GM21390 (cell line): ENCODE measurements at regions not wholly inside any gene's neighbourhood (a gene's known extent, or its start where the extent isn't known, plus 50 kb on each side); places are given as distances from the start of the nearest gene placed in this dataset.
"Not testable (repeated sequence)": the region's sequence is repeated elsewhere in the genome, so short reads cannot be mapped to it uniquely, and the experiment has no call there.

Experiments
- ATAC-seq: cut with Tn5 transposase; IDR thresholded peaks from one replicate; pipeline ENCODE4 v1.9.1; 2021; ENCODE audit not compliant: unreplicated experiment

- ATAC-seq = not testable (repeated sequence)
These were observed 145.2 kb upstream of the C1QTNF3 start for GRCh38 chr5:34188001-34188822.

DNA sequence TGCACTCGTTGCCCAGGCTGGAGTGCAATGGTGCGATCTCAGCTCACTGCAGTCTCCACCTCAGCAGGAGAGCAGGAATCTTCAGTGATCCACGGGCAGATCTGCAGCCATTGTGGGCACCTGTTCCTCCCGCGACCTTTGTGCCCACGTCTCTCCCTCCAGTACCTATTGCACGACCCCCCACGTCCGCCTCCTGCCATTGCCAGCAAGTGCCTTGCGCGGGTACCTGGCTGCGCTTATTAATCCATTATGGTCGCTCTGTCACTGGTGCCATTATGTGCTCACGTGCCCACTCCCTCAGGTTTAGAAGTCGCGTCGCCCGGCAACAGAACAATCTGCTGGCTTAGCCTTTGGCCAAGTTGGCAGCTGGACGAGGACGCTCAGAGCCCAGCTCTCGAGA, 146.2 kb upstream of the C1QTNF3 start:
- ATAC-seq = not testable (repeated sequence)

GRCh38 chr5:34189752-34190411, 146.9 kb upstream of the C1QTNF3 start:
- ATAC-seq = not testable (repeated sequence)

DNA sequence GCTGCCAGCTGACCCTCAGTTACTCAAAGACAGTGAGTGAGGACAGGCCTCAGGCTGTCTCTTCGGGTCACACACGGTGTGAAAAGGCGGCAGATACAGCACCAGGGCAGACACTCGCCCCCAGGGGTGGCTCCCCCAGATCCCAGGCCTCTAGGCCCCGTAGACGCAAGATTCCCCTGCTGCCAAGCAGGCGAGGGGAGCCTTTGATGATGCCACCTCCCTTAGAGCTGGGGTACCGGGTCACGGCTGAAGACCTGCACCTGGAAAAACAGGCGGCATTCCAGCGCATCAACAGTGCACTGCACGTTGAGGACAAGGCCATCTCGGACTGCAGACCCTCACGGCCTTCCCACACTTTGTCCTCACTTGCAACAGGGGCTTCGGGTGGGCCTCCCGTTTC, 147.5 kb upstream of the C1QTNF3 start:
- ATAC-seq = not testable (repeated sequence)

DNA sequence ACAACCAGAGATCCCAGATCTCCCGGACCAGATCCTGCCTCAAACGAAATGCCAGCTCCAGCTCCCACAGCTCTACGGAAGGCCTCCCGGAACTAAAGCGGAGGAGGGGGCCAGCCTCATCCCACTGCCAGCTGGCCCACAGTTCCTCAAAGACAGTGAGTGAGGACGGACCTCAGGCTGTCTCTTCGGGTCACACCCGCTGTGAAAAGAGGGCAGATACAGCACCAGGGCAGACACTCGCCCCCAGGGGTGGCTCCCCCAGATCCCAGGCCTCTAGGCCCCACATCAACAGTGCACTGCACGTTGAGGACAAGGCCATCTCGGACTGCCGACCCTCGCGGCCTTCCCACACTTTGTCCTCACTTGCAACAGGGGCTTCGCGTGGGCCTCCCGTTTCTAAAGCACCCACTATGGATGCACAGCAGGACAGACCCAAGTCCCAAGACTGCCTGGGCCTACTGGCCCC, 148.3 kb upstream of the C1QTNF3 start:
- ATAC-seq = not testable (repeated sequence)

DNA sequence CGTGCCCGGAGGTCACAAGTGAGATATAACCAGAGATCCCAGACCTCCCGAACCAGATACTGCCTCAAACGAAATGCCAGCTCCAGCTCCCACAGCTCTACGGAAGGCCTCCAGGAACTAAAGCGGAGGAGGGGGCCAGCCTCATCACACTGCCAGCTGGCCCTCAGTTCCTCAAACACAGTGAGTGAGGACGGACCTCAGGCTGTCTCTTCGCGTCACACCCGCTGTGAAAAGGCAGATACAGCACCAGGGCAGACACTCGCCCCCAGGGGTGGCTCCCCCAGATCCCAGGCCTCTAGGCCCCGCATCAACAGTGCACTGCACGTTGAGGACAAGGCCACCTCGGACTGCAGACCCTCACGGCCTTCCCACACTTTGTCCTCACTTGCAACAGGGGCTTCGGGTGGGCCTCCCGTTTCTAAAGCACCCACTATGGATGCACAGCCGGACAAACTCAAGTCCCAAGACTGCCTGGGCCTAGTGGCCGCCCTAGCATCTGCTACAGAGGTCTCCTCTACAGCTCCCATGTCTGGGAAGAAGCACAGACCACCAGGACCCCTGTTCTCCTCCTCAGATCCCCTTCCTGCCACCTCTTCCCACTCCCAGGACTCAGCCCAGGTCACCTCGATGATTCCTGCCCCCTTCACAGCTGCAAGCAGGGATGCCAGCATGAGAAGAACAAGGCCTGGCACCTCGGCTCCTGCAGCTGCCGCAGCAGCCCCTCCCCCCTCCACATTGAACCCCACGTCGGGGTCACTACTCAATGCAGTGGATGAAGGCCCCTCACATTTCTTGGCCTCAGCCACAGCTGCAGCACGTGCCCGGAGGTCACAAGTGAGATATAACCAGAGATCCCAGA, 149.3 kb upstream of the C1QTNF3 start:
- ATAC-seq = not testable (repeated sequence)

DNA sequence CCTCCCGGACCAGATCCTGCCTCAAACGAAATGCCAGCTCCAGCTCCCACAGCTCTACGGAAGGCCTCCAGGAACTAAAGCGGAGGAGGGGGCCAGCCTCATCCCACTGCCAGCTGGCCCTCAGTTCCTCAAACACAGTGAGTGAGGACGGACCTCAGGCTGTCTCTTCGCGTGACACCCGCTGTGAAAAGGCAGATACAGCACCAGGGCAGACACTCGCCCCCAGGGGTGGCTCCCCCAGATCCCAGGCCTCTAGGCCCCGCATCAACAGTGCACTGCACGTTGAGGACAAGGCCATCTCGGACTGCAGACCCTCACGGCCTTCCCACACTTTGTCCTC, 149.9 kb upstream of the C1QTNF3 start:
- not testable (repeated sequence) for ATAC-seq

- ATAC-seq = not testable (repeated sequence)
These were observed 150.3 kb upstream of the C1QTNF3 start for GRCh38 chr5:34193297-34193696.

DNA sequence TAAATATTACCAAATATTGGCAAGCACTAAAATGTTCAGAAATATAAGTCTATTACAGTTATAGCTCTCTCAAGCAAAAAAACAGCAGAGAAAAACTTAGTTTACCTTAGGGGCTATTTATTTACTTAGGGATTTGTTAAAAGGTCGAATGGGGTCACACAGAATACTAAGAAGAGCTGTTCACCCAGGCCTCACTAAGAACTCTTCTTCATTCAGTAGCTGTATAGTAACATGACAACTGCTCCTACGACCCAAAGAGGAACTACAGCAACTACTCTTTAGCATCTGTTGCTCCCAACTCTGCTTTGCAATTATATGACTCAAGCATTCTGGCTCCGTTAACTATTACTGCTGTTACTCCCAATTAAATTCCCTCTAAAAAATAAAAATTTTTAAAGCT, 150.8 kb upstream of the C1QTNF3 start:
- ATAC-seq = not testable (repeated sequence)

- not testable (repeated sequence) for ATAC-seq
These were observed 153.1 kb upstream of the C1QTNF3 start for GRCh38 chr5:34196091-34196490.

DNA sequence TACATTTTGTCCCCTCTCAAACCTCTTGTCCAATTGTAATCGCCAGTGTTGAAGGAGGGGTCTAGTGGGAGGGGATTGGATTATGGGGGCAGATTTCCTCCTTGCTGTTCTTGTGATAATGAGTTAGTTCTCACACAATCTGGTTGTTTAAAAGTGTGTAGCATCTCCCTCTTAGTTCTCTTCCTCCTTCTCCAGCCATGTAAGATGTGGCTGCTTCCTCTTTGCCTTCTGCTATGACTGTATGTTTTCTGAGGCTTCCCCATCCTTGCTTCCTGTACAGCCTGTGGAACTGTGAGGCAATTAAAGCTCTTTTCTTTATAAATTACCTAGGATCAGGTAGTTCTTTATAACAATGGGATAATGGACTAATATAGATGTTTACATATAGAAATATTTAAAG, 162.3 kb upstream of the C1QTNF3 start:
- ATAC-seq = not testable (repeated sequence)

GRCh38 chr5:34217386-34217785, 174.4 kb upstream of the C1QTNF3 start:
- not testable (repeated sequence) for ATAC-seq

GRCh38 chr5:34221329-34222073, 178.5 kb upstream of the C1QTNF3 start:
- ATAC-seq = not testable (repeated sequence)

- ATAC-seq = not testable (repeated sequence)
These were observed 180.1 kb upstream of the C1QTNF3 start for GRCh38 chr5:34223158-34223557.

- not testable (repeated sequence) for ATAC-seq
These were observed 187.4 kb upstream of the C1QTNF3 start for GRCh38 chr5:34230402-34230801.

DNA sequence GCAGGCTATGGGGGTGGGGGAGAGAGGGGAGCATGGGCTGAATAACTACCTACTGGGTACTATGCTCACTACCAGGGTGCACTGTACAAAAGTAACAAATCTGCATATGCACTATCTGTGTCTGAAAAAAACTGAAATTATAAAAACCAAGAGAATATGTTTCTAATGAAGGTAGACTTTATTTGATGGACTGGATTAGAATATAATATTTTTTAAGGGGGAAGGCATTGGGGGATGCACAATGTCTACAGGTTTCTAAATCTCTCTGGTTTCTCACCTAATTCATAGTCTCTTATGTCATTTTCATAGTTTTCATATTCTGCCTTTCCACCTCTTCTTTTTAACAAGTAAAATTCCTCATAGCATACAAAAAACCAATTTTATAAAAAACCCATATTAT, 200.8 kb upstream of the C1QTNF3 start:
- not testable (repeated sequence) for ATAC-seq

DNA sequence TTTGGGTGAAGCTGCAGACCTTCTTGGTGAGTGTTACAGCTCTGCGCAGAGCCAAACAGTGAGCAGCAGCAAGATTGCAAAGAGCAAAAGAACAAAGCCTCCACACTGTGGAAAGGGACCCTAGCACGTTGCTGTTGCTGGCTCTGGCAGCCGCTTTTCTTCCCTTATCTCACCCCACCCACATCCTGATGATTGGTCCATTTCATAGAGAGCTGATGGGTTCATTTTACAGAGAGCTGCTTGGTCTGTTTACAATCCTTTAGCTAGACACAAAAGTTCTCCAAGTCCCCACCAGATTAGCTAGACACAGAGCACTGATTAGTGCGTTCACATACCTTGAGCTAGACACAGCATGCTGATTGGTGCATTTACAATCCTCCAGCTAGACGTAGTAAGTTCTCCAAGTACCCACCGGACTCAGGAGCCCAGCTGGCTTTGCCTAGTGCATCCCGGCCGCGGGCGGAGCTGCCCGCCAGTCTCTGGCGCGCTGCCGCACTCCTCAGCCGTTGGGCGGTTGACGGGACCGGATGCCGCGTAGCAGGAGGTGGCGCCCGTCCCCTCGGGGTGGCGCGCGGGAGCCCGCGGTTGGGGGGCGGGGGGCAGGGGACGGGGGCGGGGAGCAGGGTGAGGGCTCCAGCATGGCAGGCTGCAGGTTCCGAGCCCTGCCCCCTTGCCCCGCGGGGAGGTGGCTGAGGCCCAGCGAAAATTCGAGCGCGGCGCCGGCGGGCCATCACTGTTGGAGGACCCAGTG, 201.4 kb upstream of the C1QTNF3 start:
- peak; percentile 58 for ATAC-seq

DNA sequence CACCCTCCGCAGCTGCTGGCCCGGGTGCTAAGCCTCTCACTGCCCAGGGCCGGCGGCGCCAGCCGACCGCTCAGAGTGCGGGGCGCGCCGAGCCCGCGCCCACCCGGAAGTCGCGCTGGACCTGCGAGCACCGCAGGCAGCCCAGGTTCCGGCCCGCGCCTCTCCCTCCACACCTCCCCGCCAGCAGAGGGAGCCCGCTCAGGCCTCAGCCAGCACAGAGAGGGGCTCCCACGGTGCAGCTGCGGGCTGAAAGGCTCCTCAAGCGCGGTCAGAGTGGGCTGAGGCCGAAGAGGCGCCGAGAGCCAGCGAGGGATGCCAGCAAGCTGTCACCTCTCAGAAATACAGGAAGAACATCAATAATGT, 202.0 kb upstream of the C1QTNF3 start:
- peak; percentile 71 for ATAC-seq

- not testable (repeated sequence) for ATAC-seq
These were observed 202.8 kb upstream of the C1QTNF3 start for GRCh38 chr5:34245813-34246212.

GRCh38 chr5:34258598-34258997, 215.6 kb upstream of the C1QTNF3 start:
- ATAC-seq = not testable (repeated sequence)
